ENCODE measurements at regions not wholly inside any gene's neighbourhood (a gene's known extent, or its start where the extent isn't known, plus 50 kb on each side); places are given as distances from the start of the nearest gene placed in this dataset.

- no peak for TF ChIP-seq GATA3 (IDR thresholded peaks at IDR 0.05; ENCODE audit: low read depth, low read length)
- TF ChIP-seq GATA2 (IDR thresholded peaks at IDR 0.05; ENCODE audit: low read depth, low read length) = no peak
Measured at GRCh38 chr4:1559896-1560650, 124.0 kb downstream of the FAM53A start.

All from SH-SY5Y (cell line).